22Rv1 (cell line): ENCODE measurements at regions not wholly inside any gene's neighbourhood (a gene's known extent, or its start where the extent isn't known, plus 50 kb on each side); places are given as distances from the start of the nearest gene placed in this dataset.

Source experiments
- H3K27ac ChIP-seq: fragments of 450-650 bp; 2 replicates; pipeline ENCODE4 v1.5.1; 2017
- ZFX ChIP-seq: fragments of 450-650 bp; IDR thresholded peaks from 2 replicates; pipeline ENCODE4 v1.6.1; 2017; ENCODE audit warnings: antibody characterized with exemption, borderline replicate concordance
- TF ChIP-seq, protein P1 (sequence below): fragments of 450-650 bp; IDR thresholded peaks from 2 replicates; pipeline ENCODE4 v1.5.1; 2017; ENCODE audit warnings: mild to moderate bottlenecking

- H3K27ac ChIP-seq, result no peak overlapping the region
- TF ChIP-seq ZFX, result no peak
- TF ChIP-seq, protein P1, sequence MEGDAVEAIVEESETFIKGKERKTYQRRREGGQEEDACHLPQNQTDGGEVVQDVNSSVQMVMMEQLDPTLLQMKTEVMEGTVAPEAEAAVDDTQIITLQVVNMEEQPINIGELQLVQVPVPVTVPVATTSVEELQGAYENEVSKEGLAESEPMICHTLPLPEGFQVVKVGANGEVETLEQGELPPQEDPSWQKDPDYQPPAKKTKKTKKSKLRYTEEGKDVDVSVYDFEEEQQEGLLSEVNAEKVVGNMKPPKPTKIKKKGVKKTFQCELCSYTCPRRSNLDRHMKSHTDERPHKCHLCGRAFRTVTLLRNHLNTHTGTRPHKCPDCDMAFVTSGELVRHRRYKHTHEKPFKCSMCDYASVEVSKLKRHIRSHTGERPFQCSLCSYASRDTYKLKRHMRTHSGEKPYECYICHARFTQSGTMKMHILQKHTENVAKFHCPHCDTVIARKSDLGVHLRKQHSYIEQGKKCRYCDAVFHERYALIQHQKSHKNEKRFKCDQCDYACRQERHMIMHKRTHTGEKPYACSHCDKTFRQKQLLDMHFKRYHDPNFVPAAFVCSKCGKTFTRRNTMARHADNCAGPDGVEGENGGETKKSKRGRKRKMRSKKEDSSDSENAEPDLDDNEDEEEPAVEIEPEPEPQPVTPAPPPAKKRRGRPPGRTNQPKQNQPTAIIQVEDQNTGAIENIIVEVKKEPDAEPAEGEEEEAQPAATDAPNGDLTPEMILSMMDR, result no peak
Measured at GRCh38 chr15:70198441-70199123, 100.9 kb upstream of the TLE3 start.

DNA sequence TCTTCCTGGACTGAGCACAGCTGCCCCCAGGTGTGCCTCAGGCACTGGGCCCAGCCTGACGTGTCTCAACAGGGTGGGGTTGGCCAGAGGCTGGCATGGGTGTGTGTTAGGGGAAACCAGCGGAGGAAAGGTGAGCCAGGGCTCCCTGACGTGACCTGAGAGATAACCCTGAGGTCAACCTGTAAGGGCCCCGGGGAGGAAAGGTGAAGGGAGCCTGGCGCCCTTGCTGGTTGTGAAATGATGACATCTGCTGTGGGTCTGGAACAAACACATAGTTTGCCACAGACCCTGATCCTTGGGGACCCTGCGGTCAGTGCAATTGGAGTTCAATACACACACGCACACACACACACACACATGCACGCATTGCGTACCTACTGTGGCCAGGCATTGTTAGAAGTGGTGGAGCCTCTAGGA lies 100.2 kb upstream of the TLE3 start:
- no peak overlapping the region for H3K27ac ChIP-seq
- TF ChIP-seq, protein P1, result no peak
- no peak for TF ChIP-seq ZFX

- peak overlapping the region; percentile 74 for H3K27ac ChIP-seq
- TF ChIP-seq, protein P1, result no peak
- TF ChIP-seq ZFX, result no peak
Measured at GRCh38 chr15:70197318-70197944, 99.7 kb upstream of the TLE3 start.

- peak overlapping the region; percentile 74 for H3K27ac ChIP-seq
- TF ChIP-seq, protein P1, result no peak
- no peak for TF ChIP-seq ZFX
Measured at GRCh38 chr15:70196372-70197316, 98.9 kb upstream of the TLE3 start.

DNA sequence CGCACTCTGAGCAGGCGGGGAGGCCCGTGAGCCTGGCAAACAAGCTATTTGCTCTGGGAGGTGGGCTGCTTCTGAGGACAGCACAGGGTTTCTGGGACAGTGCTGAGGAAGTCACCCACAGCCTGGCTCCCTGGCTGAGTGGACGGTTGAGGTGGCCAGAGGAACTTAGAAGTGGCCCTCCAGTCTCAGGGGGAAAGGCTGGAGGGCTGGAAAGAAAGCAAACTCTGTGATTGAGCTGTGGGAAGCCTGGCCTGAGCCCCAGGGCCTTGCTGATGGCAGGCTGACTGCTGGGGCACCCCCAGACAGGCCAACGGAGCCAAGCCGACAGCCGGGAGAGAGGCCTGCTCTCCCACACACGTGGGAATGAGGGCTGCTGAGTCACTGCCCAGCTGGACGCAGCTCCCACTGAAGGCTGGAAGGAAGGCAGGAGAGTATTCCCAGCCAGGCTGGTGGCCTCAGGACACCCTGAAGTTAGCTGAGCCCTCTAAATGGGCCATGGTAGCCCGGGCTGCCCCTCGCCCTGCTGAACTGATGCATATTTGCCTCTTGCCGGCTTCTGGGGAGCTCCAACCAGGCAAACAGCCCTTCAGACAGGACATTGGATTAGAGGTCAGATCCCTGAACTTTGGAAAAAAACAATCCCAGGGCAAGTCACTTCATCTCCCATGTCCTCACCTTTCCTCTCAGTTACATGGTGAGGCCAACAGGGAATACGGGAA lies 98.0 kb upstream of the TLE3 start:
- TF ChIP-seq, protein P1, result no peak
- no peak for TF ChIP-seq ZFX
- peak overlapping the region; percentile 74 for H3K27ac ChIP-seq

- TF ChIP-seq, protein P1, result no peak
- TF ChIP-seq ZFX, result no peak
- H3K27ac ChIP-seq, result no peak overlapping the region
Measured at GRCh38 chr15:70195171-70195570, 97.5 kb upstream of the TLE3 start.
